ENCODE measurements at regions not wholly inside any gene's neighbourhood (a gene's known extent, or its start where the extent isn't known, plus 50 kb on each side); places are given as distances from the start of the nearest gene placed in this dataset.

GRCh38 chr21:30942192-30942591 is 60.8 kb upstream of the KRTAP11-1 start:
- TF ChIP-seq SETDB1 (IDR thresholded peaks at IDR 0.05; ENCODE audit: low read length): no peak
- TF ChIP-seq ZFX (CRISPR knock-in tag; IDR thresholded peaks at IDR 0.05): no peak
- no peak for TF ChIP-seq NR2C2 (CRISPR knock-in tag; IDR thresholded peaks at IDR 0.05)
- no peak for TF ChIP-seq NR2C2 (tag; IDR thresholded peaks at IDR 0.05)
- TF ChIP-seq, protein P1, sequence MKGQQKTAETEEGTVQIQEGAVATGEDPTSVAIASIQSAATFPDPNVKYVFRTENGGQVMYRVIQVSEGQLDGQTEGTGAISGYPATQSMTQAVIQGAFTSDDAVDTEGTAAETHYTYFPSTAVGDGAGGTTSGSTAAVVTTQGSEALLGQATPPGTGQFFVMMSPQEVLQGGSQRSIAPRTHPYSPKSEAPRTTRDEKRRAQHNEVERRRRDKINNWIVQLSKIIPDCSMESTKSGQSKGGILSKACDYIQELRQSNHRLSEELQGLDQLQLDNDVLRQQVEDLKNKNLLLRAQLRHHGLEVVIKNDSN (CRISPR knock-in tag; IDR thresholded peaks at IDR 0.05): no peak
- TF ChIP-seq GABPA (tag; conservative IDR thresholded peaks at IDR 0.05; ENCODE audit: low read depth): no peak
